Activated T-cell treated with anti-CD3 and anti-CD28 coated beads, Interleukin-2, amount 50 U/mL, for 1 hour (primary cell): ENCODE measurements at regions not wholly inside any gene's neighbourhood (a gene's known extent, or its start where the extent isn't known, plus 50 kb on each side); places are given as distances from the start of the nearest gene placed in this dataset.

Experiments used
- DNase-seq: peaks from one replicate; pipeline ENCODE4 v3.0.0-alpha.2; 2020

DNA sequence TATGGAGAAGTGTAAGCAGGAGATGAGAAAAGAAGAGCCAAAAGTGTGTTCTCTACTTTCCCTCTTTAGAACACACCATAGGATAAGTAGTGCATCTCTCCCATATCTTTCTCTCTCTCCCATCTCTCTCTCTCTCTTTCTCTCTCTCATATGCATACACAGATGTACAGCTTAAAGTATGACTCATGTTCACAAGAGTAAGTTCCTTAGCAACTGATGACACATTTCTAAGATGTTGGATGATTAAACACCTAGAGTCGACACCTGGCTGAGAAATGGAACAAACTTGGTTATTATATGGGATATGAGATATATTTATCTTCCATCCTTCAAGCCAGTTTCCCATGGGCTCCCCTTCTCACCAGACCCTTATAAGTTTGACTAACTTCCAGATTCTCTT is 113.5 kb downstream of the TMEM132E start:
- no peak for DNase-seq
